RWPE2 (cell line): ENCODE measurements at regions not wholly inside any gene's neighbourhood (a gene's known extent, or its start where the extent isn't known, plus 50 kb on each side); places are given as distances from the start of the nearest gene placed in this dataset.

Source experiments
- ATAC-seq: fragments of 200-7000 bp; cut with Tn5 transposase; 3 replicates; pipeline ENCODE4 v1.9.1; 2021; ENCODE audit warnings: low read depth
- DNase-seq: peaks from one replicate; pipeline ENCODE4 v3.0.0-alpha.2; 2020; ENCODE audit warnings: low spot score
- H3K27ac ChIP-seq: fragments of 450-650 bp; 2 replicates; pipeline ENCODE4 v1.5.1; 2017; ENCODE audit warnings: mild to moderate bottlenecking; ENCODE audit not compliant: poor library complexity, severe bottlenecking
- H3K27me3 ChIP-seq: fragments of 250-450 bp; sonication (Bioruptor Pico); 2 replicates; pipeline ENCODE4 v1.5.1; 2021; ENCODE audit warnings: mild to moderate bottlenecking, moderate library complexity; ENCODE audit not compliant: insufficient read depth, poor library complexity, severe bottlenecking
- H3K36me3 ChIP-seq: fragments of 250-450 bp; sonication (Bioruptor Pico); 2 replicates; pipeline ENCODE4 v1.5.1; 2020; ENCODE audit warnings: low read depth, mild to moderate bottlenecking, moderate library complexity
- H3K4me1 ChIP-seq: fragments of 250-450 bp; sonication (Bioruptor Pico); 2 replicates; pipeline ENCODE4 v1.5.1; 2021; ENCODE audit warnings: mild to moderate bottlenecking, moderate library complexity; ENCODE audit not compliant: insufficient read depth, poor library complexity, severe bottlenecking
- H3K4me3 ChIP-seq: fragments of 250-450 bp; sonication (Bioruptor Pico); 2 replicates; pipeline ENCODE4 v1.5.1; 2021; ENCODE audit warnings: mild to moderate bottlenecking, moderate library complexity; ENCODE audit not compliant: severe bottlenecking
- H3K9me3 ChIP-seq: fragments of 250-450 bp; sonication (Bioruptor Pico); 2 replicates; pipeline ENCODE4 v1.5.1; 2021; ENCODE audit warnings: mild to moderate bottlenecking, moderate library complexity; ENCODE audit not compliant: severe bottlenecking
- TF ChIP-seq, protein P1 (sequence below): fragments of 450-650 bp; IDR thresholded peaks from one replicate; pipeline ENCODE4 v1.5.1; 2017; ENCODE audit warnings: mild to moderate bottlenecking, moderate library complexity; ENCODE audit not compliant: poor library complexity, severe bottlenecking

DNA sequence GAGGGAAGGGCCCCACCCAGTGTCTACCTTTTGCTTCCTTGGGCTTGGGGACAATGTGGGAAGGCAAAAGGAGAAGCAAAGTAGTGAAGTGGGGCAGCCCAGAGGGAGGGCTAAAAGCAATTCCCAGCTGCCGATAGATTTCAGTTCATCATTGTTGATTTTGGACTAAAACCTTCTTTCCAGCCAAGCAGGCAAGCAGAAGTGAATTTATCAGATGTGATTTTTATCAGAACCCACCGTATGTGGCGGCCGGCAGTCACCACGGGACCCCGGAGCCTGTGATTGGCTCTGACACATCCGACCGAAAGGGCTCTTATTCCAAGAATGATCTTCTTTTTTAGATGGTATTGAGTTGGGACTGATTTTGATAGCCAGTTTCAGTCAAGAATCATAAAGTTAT, 559.9 kb downstream of the PSAT1 start:
- Histone ChIP-seq H3K27ac (no peak overlapping the region), H3K4me3 (no peak overlapping the region), H3K27me3 (no peaks in the 10 kb centered on the region), H3K36me3 (no peaks in the 10 kb centered on the region), H3K4me1 (peaks cover 9% of the 10 kb centered on the region), H3K9me3 (no peaks in the 10 kb centered on the region)
- DNase-seq: no peak
- ATAC-seq: no peak
- TF ChIP-seq, protein P1, sequence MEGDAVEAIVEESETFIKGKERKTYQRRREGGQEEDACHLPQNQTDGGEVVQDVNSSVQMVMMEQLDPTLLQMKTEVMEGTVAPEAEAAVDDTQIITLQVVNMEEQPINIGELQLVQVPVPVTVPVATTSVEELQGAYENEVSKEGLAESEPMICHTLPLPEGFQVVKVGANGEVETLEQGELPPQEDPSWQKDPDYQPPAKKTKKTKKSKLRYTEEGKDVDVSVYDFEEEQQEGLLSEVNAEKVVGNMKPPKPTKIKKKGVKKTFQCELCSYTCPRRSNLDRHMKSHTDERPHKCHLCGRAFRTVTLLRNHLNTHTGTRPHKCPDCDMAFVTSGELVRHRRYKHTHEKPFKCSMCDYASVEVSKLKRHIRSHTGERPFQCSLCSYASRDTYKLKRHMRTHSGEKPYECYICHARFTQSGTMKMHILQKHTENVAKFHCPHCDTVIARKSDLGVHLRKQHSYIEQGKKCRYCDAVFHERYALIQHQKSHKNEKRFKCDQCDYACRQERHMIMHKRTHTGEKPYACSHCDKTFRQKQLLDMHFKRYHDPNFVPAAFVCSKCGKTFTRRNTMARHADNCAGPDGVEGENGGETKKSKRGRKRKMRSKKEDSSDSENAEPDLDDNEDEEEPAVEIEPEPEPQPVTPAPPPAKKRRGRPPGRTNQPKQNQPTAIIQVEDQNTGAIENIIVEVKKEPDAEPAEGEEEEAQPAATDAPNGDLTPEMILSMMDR: no peak

DNA sequence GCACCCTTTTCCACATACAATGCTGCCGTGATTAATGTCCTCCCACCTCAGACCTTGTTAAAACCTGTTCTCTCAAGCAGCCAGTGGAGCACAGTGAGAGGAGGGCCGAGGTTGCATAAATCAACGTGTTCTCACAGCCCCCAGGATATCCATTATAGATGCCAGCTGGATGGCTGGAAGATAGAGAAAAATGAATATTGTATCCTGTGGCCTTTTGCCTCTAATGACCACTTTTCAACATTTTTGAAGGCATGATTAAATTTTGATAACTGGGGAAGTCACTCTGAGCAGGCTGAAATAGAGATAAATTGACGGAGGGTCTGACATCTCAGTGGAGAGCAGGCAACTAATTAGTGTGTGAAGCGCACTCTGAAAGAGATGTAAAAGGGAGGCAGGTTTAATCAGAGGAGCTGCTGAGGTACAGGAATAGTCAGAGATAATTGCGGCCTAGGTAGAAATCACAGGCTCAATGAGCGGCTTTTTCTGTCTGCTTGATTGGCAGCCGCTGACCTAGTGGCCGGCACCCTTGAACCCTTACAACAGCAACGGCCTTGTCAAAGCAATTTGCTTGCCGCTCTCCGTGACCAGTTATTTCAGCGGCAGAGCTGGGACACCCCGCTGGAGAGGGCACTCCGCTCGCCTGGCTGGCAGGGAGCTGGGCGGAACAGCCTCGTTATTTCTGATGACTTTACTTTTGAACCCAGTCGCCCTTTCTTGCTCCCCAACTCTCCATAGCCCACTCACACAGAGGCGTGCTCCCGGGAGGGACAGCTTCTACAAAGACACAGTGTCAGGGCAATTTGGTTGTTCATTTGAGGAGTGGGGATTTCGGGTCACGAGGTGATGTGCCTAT, 560.7 kb downstream of the PSAT1 start:
- no peaks in the 10 kb centered on the region for H3K27me3 ChIP-seq
- ATAC-seq: no peak
- TF ChIP-seq, protein P1: no peak
- H3K4me1 ChIP-seq: peaks cover 9% of the 10 kb centered on the region
- no peaks in the 10 kb centered on the region for H3K9me3 ChIP-seq
- DNase-seq: no peak
- no peak overlapping the region for H3K4me3 ChIP-seq
- H3K36me3 ChIP-seq: no peaks in the 10 kb centered on the region
- no peak overlapping the region for H3K27ac ChIP-seq

DNA sequence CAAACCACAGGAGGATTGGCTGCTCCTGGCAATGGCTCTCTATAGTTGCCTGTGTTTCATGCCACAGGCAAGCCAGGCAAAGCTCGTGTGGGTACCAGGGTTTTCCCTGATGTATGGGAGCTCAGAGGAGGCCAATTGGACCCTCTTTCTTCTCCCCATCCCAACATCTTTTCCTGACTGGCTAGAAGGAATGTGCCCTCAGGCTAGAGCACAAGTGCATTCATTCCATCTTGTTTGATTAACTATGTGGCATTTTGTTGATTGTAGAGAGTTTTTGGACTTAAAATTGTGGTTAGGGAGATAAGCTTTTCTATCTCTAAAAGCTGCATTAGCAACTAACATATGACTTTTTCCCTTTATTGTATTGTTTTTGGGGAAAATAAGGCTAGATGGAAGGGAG, 561.3 kb downstream of the PSAT1 start:
- Histone ChIP-seq H3K4me3 (no peak overlapping the region), H3K36me3 (no peaks in the 10 kb centered on the region), H3K9me3 (no peaks in the 10 kb centered on the region), H3K27me3 (no peaks in the 10 kb centered on the region), H3K4me1 (peaks cover 10% of the 10 kb centered on the region), H3K27ac (no peak overlapping the region)
- TF ChIP-seq, protein P1: no peak
- ATAC-seq: no peak
- no peak for DNase-seq

- ATAC-seq (peak; percentile 77), DNase-seq (no peak)
- Histone ChIP-seq H3K4me3 (no peak overlapping the region), H3K27ac (peak overlapping the region; percentile 31), H3K36me3 (no peaks in the 10 kb centered on the region), H3K4me1 (peaks cover 18% of the 10 kb centered on the region), H3K9me3 (no peaks in the 10 kb centered on the region), H3K27me3 (no peaks in the 10 kb centered on the region)
- TF ChIP-seq, protein P1: peak; percentile 27
These were observed 564.0 kb downstream of the PSAT1 start for GRCh38 chr9:78860801-78861475.
